ENCODE measurements at regions not wholly inside any gene's neighbourhood (a gene's known extent, or its start where the extent isn't known, plus 50 kb on each side); places are given as distances from the start of the nearest gene placed in this dataset.

- no peak for TF ChIP-seq CTCF (IDR thresholded peaks at IDR 0.05; ENCODE audit: low read depth, low read length)
- no peak for TF ChIP-seq EZH2phosphoT487 (IDR thresholded peaks at IDR 0.05; ENCODE audit: low read depth)
Observed at GRCh38 chr3:76920511-76920910, 119.4 kb upstream of the ROBO2 start.

Measured in OCI-LY3 (cell line).